ENCODE measurements at regions not wholly inside any gene's neighbourhood (a gene's known extent, or its start where the extent isn't known, plus 50 kb on each side); places are given as distances from the start of the nearest gene placed in this dataset.

GRCh38 chr2:164155558-164155957 is 419.8 kb upstream of the FIGN start:
- no peak for DNase-seq

GRCh38 chr2:164151522-164151921 is 415.7 kb upstream of the FIGN start:
- no peak for DNase-seq

GRCh38 chr2:164150604-164151003 is 414.8 kb upstream of the FIGN start:
- no peak for DNase-seq

- DNase-seq: no peak
Measured at GRCh38 chr2:164146441-164146840, 410.6 kb upstream of the FIGN start.

DNA sequence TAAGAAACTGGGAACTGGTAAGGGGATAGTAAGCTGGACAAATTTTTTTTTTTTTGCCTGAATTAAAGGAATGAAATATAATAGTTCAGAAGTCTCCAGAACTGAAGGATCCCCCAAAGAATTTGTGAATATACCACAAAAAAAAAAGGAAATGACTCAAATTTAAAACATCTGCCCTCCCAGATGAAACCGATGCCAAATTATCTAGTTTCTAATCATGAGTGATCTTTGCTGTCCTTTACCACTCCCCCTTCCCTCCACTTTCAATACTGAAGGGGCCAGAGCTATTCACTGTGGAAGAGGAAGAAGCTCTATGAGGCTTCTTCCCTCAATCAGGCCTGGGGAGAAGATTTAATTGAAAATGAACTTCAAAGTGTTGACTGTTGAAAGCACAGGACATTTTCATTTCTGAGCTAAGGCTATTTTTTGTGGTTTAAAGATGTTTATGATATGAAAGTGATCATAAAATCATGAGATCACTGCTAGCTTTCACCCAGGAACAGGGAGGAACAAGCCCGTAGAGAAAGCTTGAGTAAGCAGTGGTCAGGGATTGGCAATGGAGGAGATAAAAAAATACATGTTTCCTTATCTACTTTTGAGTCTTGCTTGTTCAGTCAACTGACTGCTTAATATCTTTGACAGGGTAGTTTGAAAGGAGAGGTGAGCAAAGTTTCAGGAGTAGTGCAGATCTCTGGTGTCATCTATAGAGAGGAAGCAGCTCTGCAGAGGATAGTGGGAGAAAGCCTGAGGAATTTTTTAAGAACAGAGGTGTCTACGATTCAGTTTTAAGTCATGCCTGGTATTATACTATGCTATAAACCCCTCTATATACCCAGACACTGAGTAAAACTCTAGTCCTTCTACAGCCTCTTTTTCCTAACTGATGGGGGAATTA is 409.5 kb upstream of the FIGN start:
- DNase-seq: no peak

- no peak for DNase-seq
Measured at GRCh38 chr2:164143183-164143930, 407.5 kb upstream of the FIGN start.

DNA sequence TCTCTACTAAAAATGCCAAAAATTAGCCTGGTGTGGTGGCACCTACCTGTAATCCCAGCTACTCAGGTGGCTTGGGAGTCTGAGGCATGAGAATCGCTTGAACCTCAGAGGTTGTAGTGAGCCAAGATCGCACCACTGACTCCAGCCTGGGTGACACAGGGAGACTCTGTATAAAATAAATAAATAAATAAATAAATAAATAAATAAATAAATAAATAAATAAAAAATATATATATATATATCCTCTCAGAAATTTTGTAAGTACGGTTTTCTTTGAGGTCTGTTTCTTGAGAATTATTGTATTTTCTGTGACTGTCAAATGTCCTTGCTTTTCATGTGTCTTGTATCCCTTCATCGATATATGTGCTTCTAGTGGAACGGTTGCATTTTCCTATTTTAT is 406.9 kb upstream of the FIGN start:
- DNase-seq: no peak

GRCh38 chr2:164141271-164141670 is 405.5 kb upstream of the FIGN start:
- DNase-seq: no peak

DNA sequence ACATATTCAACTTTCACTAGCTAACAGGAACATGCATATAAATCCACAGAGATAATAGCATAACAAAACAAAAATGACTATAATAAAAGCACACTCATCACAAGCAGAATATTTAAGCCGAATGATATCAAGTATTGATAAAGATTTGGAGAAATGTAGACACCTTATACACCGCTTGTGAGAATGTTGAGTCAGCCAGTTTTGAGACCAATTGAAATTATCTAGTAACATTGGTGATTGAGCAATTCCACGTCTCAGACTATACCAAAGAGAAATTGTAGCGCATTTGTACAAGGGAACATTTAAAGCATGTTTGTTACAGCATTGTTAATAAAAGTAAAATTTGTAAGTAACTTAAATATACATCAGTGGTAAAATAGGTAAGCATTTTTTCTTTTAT is 402.9 kb upstream of the FIGN start:
- DNase-seq: no peak

DNA sequence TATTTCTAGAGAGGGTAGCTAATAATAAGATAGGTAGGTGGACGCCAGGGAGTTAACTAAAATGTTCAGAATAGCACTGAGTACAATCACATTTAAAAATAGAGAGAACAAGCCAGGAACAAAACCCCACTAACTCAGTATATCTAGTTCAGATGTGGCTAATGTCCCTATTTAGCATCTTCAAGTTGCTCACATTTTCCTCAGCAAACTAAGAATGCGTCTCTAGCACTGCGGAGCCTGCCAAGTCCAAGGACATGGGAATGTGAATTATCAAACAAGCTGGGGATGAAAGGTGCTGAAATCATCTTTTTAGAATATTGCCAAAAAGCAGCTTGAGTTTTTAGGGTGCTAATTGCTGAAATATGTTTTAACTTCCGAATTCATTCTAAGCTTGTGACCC is 398.5 kb upstream of the FIGN start:
- DNase-seq: no peak

DNA sequence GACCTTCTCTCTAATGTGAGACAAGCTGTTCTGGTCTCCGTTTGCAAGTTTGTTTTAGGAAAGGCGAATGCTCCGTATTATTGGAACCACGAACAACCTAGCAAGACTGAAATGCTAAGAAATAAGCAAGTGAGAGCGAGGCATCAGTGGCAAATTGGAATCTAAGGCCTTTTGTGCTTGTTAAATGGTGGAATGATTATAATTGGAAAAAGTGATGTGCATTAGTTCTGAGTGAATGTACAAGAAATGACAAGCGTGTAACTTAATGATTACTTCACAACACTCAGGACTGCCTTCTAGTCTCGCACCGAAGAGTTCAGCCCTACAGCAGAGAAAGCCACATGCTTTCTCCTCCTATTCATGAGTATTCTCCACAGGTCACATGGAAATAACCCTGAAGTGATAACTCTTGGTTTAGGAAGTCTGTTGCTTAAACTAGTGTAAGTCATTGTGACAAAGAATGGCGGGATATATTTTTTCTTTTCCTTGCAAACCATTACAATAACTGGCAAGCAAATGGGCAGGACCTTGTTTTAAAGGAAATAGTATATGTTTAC is 392.2 kb upstream of the FIGN start:
- DNase-seq: no peak

DNA sequence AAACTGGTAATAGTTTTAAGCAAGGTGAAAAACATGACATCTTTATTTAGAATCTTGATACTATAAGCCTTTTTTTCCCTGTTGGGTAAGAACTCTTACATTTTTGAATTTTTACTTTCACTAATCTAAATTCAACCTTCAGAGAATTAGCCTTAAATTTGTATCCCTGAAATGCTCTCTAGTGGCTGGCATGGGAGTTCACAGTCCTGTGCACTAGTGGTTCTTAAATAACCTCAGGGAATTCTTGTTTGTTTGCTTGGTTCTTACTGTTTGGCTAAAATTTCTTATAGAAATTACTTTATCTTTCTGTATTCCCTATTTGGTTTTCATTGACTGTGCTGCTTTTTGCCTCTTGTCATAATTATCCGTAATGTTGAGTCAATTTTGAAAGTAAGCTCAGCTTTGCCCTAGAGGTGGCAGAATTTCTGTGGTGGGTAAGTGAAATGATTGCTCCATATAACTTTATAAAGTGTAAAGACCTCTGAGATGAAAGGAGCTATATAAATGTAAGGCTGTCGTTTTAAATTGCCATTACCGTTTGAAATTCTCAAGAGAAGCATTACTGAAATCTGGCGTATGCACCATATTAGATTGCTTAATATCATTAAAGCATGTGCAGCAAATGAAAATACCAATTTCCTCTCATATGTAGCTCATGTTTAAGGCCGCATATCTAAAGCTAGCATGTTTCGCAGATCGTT is 391.3 kb upstream of the FIGN start:
- no peak for DNase-seq

DNA sequence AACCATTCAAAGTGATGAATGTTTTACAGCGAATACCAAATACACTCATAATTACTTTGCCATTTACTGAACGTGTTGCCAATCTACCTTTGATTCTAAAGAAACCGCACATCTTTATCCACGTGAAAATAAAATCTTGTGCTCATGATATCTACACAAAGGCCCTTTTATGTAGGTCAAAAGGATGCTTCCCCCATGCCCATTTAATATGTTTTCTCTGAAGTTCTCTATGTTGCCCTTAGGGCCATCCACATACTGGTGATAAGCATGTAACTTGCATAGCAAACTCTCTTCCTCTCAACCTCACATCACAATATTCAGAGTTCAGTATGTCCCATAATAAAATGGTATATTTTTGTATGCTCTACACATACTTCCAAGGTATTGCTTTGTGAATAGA is 380.0 kb upstream of the FIGN start:
- no peak for DNase-seq

- DNase-seq: no peak
Measured at GRCh38 chr2:164114937-164115336, 379.1 kb upstream of the FIGN start.

DNA sequence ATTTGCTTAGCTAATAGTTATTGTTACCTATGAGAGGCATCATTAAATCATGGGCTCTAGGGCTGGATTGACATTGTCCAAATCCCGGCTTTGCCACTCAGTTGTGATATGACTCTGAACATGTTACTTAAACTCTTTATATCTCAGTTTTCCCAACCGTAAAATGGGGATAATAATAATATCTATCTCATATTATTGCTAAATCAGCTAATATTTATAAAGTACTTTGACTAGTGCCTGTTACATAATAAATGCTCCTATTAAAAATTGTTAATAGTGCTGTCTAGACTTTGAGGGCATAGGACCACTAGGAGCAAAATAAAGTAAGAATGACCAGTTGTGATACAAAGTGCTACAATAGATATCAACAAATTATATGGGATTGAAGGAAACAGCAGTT is 376.3 kb upstream of the FIGN start:
- DNase-seq: no peak

- no peak for DNase-seq
Measured at GRCh38 chr2:164110515-164110914, 374.7 kb upstream of the FIGN start.

DNA sequence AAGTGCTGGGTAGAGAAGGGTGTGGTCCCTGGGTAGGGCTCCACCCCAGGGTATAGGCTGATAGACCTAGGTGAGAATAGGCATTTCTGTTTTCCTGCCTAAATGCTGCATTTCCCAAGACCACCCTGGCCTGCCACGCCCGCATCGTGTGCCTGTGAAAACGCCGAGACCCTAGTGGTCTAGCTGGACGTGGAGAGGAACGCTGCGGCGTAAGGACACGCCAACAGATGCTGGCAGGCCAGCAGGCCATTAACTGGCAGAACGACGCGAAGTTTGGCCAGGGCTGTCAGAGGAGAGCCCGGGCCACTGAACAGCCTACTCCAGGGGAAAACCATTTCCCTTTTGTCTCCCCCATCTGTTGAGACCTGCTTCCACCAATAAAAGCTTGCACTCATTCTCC is 373.2 kb upstream of the FIGN start:
- no peak for DNase-seq

DNA sequence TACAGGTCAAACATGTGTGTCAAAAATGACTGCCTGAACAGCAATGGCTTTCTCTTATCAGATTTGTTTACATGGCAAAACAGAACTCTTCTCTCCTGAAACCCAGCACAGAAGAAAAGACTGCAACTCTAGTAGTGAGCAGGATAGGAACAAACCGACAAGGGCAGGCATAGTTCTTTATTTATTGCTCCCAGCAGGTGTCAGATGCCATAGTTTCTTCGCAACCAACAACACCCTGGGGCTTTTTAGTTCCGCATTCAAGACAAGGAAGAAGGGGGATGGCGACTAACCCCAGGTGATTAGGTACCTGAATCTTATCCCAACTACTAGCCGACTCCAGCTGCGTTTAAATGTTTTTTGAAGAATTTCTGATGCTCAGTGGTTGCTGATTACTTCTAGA is 367.5 kb upstream of the FIGN start:
- DNase-seq: no peak

DNA sequence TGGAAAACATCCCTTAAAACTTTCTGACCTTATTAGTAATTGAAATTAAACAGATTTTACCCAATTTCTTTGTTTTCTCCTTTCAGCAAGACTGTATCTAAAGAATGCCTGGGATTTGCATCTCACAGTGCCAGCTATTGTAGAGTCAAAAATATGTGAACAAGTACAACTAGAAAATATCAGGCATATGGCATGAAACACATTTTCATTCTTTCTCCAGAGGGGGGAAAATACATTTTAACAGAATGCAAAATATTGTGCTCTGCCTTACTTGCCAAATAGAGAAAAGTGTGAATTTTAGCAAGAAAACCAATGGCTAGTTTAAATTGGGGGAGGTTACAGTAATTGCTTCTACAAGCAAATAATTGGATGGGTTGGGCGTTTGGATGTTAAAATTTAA is 366.6 kb upstream of the FIGN start:
- no peak for DNase-seq

DNA sequence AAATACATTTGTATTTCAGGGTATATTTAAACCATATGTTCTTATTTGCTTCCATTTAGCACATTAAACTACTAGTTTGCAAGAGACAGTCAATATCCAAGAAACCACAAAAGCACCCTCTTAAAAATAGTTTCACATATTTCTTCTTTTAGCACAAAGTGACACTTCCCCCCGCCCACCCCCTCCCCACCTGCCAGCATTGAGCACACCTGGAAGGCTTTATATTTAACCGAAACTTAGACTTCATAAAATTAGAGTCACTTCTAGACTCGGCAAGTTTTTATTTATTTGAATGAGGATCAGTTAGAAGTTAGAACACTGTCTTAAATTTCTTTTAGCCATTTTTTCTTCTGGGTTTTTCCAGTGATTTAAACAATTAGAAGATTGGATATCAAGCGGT is 355.9 kb upstream of the FIGN start:
- no peak for DNase-seq

- DNase-seq: no peak
Measured at GRCh38 chr2:164090533-164090932, 354.7 kb upstream of the FIGN start.

GRCh38 chr2:164084066-164084465 is 348.3 kb upstream of the FIGN start:
- DNase-seq: no peak

GRCh38 chr2:164080486-164080885 is 344.7 kb upstream of the FIGN start:
- DNase-seq: no peak
